ENCODE measurements at regions not wholly inside any gene's neighbourhood (a gene's known extent, or its start where the extent isn't known, plus 50 kb on each side); places are given as distances from the start of the nearest gene placed in this dataset.

DNA sequence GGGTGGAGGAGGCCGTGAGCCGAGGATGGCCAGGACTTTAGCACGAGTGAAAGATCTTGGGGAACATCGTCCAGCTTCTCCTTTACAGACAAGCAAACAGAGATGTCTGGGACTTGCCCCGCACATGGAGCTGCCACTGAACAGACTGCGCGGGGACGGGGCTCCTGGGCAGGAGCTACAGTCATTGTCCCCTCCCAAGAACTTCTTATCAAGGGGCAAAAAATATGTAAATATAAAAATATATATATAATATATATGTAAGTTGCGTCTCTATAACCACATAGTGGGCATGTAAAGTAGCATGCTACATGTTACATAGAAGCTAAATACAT, 245.0 kb upstream of the SALL3 start:
- no peak for DNase-seq (ENCODE audit: low read depth)
- no peak overlapping the region for H3K4me3 ChIP-seq (ENCODE audit: low read length)
- TF ChIP-seq, protein P1, sequence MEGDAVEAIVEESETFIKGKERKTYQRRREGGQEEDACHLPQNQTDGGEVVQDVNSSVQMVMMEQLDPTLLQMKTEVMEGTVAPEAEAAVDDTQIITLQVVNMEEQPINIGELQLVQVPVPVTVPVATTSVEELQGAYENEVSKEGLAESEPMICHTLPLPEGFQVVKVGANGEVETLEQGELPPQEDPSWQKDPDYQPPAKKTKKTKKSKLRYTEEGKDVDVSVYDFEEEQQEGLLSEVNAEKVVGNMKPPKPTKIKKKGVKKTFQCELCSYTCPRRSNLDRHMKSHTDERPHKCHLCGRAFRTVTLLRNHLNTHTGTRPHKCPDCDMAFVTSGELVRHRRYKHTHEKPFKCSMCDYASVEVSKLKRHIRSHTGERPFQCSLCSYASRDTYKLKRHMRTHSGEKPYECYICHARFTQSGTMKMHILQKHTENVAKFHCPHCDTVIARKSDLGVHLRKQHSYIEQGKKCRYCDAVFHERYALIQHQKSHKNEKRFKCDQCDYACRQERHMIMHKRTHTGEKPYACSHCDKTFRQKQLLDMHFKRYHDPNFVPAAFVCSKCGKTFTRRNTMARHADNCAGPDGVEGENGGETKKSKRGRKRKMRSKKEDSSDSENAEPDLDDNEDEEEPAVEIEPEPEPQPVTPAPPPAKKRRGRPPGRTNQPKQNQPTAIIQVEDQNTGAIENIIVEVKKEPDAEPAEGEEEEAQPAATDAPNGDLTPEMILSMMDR (conservative IDR thresholded peaks at IDR 0.05; ENCODE audit: low read length), result no peak

- DNase-seq (ENCODE audit: low read depth), result no peak
- H3K4me3 ChIP-seq (ENCODE audit: low read length), result no peak overlapping the region
- TF ChIP-seq, protein P1 (conservative IDR thresholded peaks at IDR 0.05; ENCODE audit: low read length), result no peak
Measured at GRCh38 chr18:78735131-78736014, 244.2 kb upstream of the SALL3 start.

DNA sequence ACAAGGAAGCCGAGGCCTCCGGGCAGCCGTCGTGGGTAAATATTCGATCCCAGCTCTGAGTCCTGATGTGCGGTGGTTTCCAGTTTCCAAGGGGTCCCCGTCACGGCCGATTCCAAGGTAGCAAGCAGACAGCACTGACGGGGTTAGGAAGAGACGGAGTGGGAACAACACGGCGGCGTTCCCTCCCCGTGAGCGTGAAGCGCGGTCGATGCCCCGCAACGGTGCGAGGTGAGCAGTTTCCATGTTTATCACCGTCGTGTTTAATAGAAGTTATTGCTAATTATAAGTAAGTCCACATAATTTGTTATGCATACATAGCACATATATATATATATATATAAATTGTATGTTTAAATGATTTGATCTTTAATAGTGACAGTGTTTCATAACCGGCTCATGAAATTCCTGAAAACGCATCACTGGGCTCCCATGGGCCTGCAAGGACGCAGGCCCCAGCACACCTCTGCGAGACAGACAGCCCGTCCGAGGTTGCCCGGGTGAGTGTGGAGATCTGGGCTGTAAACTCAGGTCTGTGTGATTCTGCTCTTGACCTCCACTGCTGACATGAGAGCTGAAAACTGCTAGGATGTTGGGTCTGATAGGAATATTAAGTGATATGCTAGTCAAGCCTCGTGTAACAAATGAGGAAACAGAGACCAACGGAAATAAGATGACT, 243.5 kb upstream of the SALL3 start:
- TF ChIP-seq, protein P1 (conservative IDR thresholded peaks at IDR 0.05; ENCODE audit: low read length), result no peak
- no peak for DNase-seq (ENCODE audit: low read depth)
- H3K4me3 ChIP-seq (ENCODE audit: low read length), result no peak overlapping the region

DNA sequence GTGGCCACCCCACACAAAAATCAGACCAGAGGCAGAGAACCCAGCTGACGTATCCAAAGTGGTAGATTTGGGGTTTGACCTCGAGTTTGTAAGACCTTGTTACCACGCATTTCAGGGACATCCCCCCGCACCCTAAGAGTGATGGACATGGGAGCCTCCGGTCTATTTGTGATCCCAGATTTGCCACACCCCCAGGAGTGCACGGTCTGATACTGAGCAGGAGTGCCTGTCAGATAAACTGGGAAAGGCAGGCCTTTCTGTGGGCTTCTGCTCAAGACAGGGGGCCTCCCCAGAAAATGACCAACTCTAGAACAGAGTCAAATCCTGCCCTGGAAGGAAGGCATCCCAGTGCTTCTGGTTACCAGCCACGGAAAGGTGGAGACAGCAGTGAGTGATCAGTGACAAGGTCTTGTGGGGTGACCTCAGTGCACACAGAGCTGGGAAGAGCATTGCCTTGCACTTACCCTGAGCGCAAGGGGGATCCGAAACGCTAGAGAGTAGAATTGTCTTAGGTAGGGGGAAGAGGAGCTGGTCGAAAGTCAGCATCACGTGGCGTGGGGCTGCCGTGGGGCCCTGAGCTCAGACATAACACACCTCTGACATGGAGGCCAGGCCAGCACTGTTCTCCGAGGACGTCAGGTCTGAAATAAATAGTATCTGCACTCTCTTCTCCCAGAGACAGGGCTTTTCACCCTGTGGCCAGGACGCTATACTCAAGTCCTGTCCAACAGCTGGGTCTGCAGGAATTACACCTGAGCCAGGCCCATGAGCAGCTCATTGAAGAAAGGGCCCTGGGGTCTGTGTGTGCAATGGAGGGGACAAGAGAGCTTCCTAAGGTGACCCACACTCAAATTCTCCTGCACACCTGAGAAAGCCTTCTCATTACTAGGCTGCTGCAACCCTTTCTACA, 242.4 kb upstream of the SALL3 start:
- DNase-seq (ENCODE audit: low read depth), result no peak
- H3K4me3 ChIP-seq (ENCODE audit: low read length), result no peak overlapping the region
- TF ChIP-seq, protein P1 (conservative IDR thresholded peaks at IDR 0.05; ENCODE audit: low read length), result no peak

DNA sequence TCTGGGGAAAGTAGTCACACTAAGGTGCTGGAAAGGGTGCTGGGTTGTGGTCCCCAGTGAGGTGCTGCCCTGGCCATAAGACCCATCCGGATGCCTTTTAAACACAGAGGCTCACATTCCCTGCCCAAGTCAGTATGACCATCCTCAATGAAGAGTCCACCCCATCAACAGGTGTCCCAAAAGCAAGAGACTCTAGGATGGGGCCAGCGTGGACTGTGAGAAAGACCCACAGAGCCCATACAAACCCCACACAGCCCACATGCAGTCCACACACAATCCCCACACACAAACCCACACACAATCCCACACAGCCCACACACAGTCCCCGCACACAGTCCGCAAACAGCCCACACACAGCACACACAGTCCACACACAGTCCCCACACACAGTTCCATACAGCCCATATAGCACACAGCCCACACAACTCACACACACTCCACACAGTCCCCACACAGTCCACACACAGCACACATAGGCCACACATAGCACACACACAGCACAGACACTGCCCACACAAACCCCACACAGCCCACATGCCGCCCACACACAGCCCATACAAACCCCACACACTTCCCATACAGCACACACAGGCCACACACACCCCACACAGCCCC, 241.4 kb upstream of the SALL3 start:
- TF ChIP-seq, protein P1 (conservative IDR thresholded peaks at IDR 0.05; ENCODE audit: low read length), result no peak
- no peak overlapping the region for H3K4me3 ChIP-seq (ENCODE audit: low read length)
- no peak for DNase-seq (ENCODE audit: low read depth)

DNA sequence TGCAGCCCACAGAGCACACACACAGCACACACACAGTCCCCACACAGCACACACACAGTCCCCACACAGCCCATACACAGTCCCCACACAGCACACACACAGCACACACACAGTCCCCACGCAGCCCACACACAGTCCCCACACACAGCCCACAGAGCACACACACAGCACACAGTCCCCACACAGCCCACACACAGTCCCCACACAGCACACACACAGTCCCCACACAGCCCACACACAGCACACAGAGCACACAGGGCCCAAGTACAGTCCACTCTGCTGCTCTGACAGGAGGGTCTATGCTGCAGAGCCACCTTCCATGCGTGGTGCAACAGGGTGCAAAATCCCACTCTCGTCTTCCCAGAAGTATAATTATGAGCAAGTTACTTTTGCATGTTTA, 240.5 kb upstream of the SALL3 start:
- H3K4me3 ChIP-seq (ENCODE audit: low read length), result no peak overlapping the region
- TF ChIP-seq, protein P1 (conservative IDR thresholded peaks at IDR 0.05; ENCODE audit: low read length), result no peak
- DNase-seq (ENCODE audit: low read depth), result no peak

Data from AG10803 (cell line).